RWPE1 (cell line): ENCODE measurements at regions not wholly inside any gene's neighbourhood (a gene's known extent, or its start where the extent isn't known, plus 50 kb on each side); places are given as distances from the start of the nearest gene placed in this dataset.

Experiments
- CTCF ChIA-PET: fragments of 350-600 bp; sonication (Branson Sonifier 250); formaldehyde crosslinking; extraction: SDS; loops from one replicate; lab custom pipeline; 2021; lab: Yijun Ruan, JAX
- POLR2A ChIA-PET: fragments of 400-600 bp; formaldehyde crosslinking; extraction: SDS; loops from one replicate; lab custom pipeline; 2020; ENCODE audit warnings: antibody characterized with exemption; ENCODE audit not compliant: low non-redundant PET; lab: Yijun Ruan, JAX
- DNase-seq: peaks from one replicate; pipeline ENCODE4 v3.0.0; 2012; ENCODE audit warnings: low spot score
- H3K27ac ChIP-seq: fragments of 450-650 bp; 2 replicates; pipeline ENCODE4 v1.5.1; 2017
- TF ChIP-seq, protein P1 (sequence below): fragments of 450-650 bp; conservative IDR thresholded peaks from 2 replicates; pipeline ENCODE4 v1.5.1; 2017; ENCODE audit warnings: low read depth, mild to moderate bottlenecking

GRCh38 chr5:167918813-167919483 lies 372.5 kb upstream of the WWC1 start:
- ChIA-PET POLR2A (no interaction called here), CTCF (interaction anchor here (0.6 kb wide), 1 partner anchor 266 kb away, joined by 5 read pairs; no protein-coding TSS in a partner anchor)
- TF ChIP-seq, protein P1, sequence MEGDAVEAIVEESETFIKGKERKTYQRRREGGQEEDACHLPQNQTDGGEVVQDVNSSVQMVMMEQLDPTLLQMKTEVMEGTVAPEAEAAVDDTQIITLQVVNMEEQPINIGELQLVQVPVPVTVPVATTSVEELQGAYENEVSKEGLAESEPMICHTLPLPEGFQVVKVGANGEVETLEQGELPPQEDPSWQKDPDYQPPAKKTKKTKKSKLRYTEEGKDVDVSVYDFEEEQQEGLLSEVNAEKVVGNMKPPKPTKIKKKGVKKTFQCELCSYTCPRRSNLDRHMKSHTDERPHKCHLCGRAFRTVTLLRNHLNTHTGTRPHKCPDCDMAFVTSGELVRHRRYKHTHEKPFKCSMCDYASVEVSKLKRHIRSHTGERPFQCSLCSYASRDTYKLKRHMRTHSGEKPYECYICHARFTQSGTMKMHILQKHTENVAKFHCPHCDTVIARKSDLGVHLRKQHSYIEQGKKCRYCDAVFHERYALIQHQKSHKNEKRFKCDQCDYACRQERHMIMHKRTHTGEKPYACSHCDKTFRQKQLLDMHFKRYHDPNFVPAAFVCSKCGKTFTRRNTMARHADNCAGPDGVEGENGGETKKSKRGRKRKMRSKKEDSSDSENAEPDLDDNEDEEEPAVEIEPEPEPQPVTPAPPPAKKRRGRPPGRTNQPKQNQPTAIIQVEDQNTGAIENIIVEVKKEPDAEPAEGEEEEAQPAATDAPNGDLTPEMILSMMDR: no peak
- no peak for DNase-seq
- no peak overlapping the region for H3K27ac ChIP-seq

GRCh38 chr5:167920589-167920988 lies 370.9 kb upstream of the WWC1 start:
- no peak overlapping the region for H3K27ac ChIP-seq
- TF ChIP-seq, protein P1: no peak
- no peak for DNase-seq
- POLR2A ChIA-PET: no interaction called here
- CTCF ChIA-PET: no interaction called here

- TF ChIP-seq, protein P1: no peak
- DNase-seq: no peak
- ChIA-PET CTCF (no interaction called here), POLR2A (no interaction called here)
- H3K27ac ChIP-seq: no peak overlapping the region
Measured at GRCh38 chr5:167921796-167922195, 369.6 kb upstream of the WWC1 start.

DNA sequence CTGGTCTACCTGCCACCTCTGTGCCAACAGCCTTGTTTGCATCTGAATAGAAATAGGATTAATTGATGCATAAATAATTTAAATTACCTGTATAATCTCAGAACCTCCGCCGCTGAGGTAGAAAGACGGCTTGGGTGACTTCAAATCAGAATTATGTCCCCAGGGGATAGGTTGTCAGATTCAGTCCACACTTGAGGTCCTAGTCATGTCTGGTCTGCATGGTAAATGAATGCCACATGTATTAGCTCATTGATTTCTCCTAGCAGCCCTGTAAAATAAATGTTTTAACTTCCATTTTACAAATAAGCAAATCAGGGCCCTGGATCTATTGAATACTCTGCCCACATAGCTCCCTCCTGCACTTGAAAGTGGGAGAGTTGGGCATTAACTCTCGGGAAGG lies 368.0 kb upstream of the WWC1 start:
- H3K27ac ChIP-seq: no peak overlapping the region
- no peak for DNase-seq
- TF ChIP-seq, protein P1: no peak
- ChIA-PET POLR2A (no interaction called here), CTCF (interaction anchor here (1.1 kb wide), 1 partner anchor 12 kb away, joined by 3 read pairs; no protein-coding TSS in a partner anchor)

DNA sequence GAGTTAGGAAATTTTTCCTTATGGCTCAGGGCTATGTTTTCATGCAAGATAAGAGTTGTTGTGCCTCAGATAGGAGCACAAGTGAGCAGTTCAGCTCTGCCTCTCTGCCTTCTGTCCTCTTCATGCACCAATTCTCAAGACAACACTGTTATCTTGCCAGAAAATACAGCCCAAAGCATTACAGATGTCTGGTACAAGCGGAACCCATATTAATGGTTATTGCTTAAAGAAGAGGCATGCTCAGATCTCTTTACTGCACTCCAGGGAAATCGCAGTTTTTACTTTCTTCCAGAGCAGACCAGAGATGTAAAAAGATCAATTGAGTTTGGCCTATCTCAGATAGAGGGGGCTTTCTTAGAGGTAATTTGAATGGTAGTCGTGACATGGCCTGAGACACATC lies 361.6 kb upstream of the WWC1 start:
- ChIA-PET POLR2A (no interaction called here), CTCF (no interaction called here)
- TF ChIP-seq, protein P1: no peak
- no peak for DNase-seq
- H3K27ac ChIP-seq: no peak overlapping the region

- H3K27ac ChIP-seq: no peak overlapping the region
- POLR2A ChIA-PET: no interaction called here
- TF ChIP-seq, protein P1: no peak
- CTCF ChIA-PET: interaction anchor here (0.7 kb wide), 1 partner anchor 116 kb away, joined by 4 read pairs; no protein-coding TSS in a partner anchor
- DNase-seq: no peak
Measured at GRCh38 chr5:167934551-167934971, 356.9 kb upstream of the WWC1 start.
